ENCODE measurements at regions not wholly inside any gene's neighbourhood (a gene's known extent, or its start where the extent isn't known, plus 50 kb on each side); places are given as distances from the start of the nearest gene placed in this dataset.

DNA sequence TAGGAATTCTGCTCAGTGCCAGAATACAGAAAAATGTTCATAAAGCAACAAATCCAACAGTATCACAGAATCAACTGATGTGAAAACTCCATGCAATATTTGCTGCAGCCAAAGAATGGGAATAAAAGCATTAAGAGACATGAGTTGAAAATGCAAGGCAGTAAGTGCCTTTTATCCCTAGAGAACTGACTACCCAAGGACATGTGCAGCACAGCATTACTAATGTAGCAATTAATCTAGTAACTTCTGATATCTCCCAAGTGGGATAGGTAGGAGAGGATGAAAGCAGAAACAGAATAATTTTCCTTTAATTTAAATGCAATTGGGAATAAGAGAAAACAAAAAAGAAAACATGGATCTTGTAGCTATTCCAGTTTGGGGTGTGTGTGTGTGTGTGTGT lies 497.5 kb upstream of the CBLB start:
- DNase-seq: no peak

DNA sequence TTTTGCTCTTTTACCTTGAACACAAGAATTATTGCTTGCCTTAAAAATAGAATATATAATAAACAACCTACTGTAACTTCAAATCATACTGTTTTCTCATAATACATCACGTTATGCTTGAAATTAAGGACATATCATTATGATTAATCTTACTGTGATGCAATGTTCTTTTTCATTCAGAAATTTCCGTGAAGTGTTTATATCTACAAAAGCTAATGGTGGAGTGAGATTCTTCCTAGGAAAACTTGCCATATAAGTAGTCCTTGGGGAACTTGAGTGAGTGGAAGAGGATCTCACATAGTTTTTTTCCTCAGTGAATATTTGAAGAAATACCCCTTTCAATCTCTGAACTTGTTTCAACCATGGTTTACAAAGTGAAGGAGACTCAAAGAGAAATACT lies 498.7 kb upstream of the CBLB start:
- no peak for DNase-seq

- DNase-seq: no peak
Measured at GRCh38 chr3:106371221-106371970, 502.6 kb upstream of the CBLB start.

GRCh38 chr3:106371971-106372805 lies 503.4 kb upstream of the CBLB start:
- no peak for DNase-seq

DNA sequence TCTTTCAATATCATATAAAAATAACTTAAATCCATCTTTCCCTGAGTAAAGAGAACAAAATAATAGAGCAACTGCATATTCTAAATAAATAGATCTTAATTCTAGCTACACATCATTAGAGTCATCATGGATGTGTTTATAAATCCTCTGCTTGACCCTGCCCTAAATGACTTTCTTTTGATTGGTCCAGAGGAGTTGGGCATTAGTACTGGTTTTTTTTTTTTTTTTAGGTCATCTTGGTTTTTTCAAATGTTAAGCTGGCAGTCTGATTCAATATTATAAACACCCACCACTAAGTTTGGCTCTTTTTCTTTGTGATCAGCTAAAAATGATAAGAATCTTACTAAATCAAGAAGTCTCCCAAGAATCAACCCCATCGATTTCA lies 504.0 kb upstream of the CBLB start:
- DNase-seq: no peak

- DNase-seq: no peak
Measured at GRCh38 chr3:106376016-106376570, 507.3 kb upstream of the CBLB start.

DNA sequence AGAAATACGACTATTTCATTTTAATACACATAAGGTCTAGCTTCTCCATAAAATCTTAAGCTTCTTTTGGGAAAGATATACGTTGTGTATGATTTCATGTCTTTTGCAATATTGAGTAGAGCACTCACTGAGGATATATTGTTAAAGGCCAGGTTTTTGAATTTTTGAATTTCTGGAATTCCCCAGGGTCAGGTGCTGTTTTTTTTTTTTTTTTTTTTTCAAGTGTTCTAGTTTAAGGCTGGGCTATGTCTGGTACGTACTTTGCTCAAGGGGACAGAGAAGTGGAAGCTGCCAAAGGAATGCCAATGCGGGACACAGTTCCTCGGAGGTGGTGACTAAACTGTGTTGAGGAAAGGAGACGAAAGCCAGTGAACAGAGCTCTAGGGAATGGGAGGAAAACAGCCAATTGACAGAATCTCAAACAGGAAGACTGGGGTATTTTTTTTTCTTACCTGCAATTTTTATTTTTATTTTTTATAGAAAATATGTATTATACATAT lies 510.5 kb upstream of the CBLB start:
- no peak for DNase-seq

GRCh38 chr3:106380232-106380631 lies 511.4 kb upstream of the CBLB start:
- DNase-seq: no peak

DNA sequence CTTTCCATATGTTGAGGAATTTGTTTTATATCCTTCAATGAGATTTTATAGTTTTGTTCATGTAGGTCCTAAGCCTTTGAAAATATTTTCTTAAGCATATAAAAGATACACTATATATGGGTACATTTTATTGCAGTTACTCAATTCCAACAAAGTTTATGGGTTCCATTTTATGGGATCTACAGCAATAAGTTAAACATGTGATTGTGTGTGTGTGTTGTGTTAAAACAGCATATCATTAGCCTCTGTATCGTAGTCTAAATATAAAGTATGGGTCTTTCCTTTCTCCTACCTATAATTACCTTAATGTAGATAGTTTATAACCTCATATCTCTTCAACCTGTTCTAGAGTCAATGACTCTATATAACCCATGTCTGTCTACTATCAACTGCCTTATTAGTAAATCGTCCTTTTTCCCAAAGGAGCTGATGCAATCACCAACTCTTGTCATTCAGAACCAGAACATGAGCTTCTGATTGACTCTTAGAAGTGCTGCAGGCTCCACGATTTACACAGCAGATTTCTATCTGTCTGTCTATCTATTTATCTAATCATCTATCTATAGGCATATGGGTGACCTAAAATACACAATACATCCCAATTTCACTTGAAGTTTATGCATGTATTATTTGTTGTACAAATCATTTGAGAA lies 512.6 kb upstream of the CBLB start:
- DNase-seq: no peak

DNA sequence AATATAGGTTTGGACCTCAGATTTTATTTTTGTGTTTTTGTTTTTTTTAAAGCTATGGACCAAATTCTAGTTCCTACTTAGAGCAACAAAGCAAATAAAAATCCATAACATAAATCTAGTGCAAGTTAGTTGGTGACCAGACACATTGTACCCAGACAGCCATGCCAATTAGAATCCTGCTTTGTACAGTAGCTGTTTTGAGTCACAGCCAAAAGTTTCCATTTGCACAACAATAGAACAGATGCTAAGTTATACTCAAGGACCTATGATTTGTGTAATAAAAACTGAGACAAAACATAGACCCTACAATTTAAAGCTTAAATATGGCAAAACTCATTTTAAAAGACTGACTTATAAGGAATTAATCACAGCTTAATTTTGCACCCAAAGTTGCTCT lies 513.1 kb upstream of the CBLB start:
- no peak for DNase-seq

DNA sequence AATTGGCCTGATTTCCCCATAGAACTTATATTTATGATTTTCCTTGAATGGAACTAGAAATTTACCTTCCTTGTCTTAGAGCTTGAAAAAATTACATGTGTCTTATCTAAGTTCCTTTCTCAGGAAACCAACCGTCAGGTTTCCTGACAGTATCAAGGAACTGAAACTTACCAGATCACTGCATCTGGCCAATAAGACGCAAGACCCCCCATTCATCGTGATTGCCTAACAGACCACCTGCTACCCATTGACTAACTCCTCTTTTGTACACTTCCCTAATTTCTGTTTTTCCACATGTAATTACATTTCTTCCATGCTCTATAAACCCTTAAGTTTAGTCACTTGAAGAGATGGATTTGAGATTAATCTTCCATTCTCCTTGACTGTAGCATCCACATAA lies 517.2 kb upstream of the CBLB start:
- no peak for DNase-seq

DNA sequence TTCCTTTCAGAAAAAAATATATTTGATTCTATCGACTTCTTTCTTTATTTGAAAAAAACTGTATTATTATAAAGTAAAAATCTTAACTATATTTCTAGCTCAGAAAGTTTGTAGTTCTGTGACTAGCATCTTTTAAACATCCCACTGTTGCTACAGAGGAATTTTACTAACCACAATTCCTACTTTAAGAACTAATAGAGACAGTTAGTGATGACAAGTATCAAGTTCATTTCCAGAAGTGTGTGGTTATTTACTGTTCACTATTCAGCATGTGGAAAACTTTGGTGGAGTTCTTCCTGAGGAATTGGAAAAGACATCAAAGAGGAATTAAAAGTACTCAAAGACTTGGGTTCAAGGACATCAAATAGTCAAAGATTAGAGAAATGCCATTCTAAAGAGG lies 524.1 kb upstream of the CBLB start:
- DNase-seq: no peak

DNA sequence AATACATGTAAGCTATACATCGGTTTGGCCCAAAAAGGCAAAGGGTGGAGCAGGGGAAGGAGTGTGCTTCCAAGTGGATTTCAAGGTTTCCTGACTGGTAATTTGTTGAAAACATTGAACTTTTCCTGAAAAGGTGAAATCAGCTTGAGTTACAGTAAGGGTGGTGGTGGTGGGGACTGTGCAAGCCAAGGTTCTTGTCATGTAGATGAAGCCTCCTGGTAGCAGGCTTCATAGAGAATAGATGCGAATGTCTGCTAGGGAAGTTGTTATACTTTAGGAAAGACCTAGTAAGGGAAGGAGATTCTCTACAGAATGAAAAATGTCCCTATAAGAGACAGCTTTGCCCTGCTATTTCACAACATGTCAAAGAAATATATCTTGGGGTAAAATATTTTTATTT lies 528.2 kb upstream of the CBLB start:
- no peak for DNase-seq

- no peak for DNase-seq
Measured at GRCh38 chr3:106398891-106399600, 530.2 kb upstream of the CBLB start.

GRCh38 chr3:106399761-106400160 lies 530.9 kb upstream of the CBLB start:
- DNase-seq: no peak

GRCh38 chr3:106401666-106402490 lies 533.1 kb upstream of the CBLB start:
- DNase-seq: no peak

DNA sequence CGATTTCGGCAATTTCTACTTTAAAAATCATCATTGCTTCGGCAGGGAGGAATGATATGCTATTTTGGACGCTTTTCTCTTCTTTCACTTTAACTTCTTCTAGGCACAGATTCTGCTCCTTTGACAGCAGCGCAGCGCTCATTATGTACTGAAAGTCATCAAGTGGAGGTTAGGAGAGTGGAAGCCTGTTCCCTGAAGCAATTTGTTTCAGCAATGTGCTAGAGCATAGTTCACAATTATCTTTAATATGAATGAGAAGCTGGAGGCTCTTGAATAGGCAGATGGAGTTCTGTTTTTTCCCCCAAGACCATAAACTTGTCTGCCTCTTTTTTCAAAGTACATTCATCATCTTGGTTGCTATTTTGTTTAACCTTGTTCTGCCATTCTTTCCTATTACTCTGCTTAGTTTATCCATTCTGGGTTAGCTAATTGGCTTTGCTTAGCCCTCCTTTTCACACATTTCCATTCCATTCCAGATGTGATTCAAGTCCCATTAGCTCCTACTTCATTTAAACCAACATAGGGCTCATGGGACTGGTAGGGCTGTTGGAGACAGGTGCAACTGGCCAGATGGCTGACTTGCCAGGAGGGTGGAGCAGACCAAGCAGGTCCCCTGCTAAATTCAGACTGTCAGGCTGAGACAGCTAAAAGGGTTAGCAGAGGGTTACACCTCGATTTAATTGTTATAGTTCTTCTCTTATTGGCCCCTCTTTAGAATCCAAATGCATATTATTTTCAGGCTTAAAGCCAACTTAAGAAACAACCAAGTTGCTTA lies 534.7 kb upstream of the CBLB start:
- DNase-seq: no peak

DNA sequence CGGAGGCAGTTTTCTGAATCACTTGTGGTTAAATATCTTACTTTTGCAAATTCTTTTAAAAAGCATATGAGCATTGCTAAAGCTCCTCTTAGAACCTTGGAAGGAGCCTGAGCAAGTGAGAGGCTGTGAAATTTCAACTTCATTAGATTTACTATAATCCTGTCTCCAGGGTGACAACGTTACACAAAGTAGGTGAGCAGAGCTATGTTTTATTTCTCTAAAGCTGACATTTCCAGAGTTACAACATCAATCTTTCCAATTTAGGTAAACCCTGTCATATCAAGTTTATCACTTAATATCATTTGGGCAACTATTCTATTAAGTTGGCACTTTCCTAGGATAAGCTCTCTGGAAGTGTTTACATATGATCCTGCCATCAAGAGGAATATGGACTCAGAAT lies 544.9 kb upstream of the CBLB start:
- DNase-seq: no peak

DNA sequence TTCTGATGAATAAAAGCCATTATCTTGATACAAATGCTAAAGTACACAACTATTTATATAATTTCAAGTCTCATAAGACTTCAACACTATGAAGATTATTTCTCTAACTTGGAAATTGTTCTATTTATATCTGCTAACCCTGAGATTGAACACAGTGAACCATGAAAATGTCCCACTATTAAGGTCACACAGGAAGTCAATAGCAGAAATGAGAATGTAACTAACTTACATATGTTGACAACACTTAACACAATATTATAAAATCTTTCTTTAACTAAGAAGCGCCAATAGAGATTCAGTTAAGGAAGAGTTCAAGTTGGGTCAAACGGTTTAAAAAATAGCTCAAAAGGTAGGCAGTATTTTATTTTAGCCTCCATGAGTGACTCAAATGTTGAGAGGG lies 551.8 kb upstream of the CBLB start:
- no peak for DNase-seq

GRCh38 chr3:106421426-106421825 lies 552.6 kb upstream of the CBLB start:
- no peak for DNase-seq

DNA sequence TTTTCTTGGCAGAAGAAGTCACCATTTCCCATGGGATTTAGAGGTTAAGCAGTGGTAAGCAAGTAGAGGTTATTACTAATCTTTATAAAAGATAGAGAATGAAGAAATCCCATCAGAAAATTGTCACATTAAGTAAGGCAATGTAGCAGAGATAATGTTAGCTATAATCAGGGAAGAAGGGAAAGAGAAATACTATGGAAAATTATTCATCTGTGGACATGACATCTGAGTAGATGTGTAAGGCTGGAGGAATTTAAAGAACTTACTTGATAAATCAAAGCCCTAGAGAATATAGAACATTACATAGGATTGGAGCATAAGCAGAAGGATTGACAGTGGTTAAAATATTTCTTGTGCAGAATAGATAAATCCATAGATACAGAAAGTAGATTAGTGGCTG lies 553.1 kb upstream of the CBLB start:
- DNase-seq: no peak
